ENCODE measurements at regions not wholly inside any gene's neighbourhood (a gene's known extent, or its start where the extent isn't known, plus 50 kb on each side); places are given as distances from the start of the nearest gene placed in this dataset.

GRCh38 chr16:17757808-17758207, 287.0 kb upstream of the XYLT1 start:
- no peaks in the 10 kb centered on the region for H3K4me1 ChIP-seq
- intact Hi-C loops (cut with DNase I; ENCODE audit: low total_unique reads): no loop called here
- H3K27me3 ChIP-seq (replicated peaks in 1 of 7): no peaks in the 10 kb centered on the region
- H3K36me3 ChIP-seq: no peaks in the 10 kb centered on the region
- no peak overlapping the region for H3K4me3 ChIP-seq
- peaks cover 0 to 8% (median 0%) of the 10 kb centered on the region in 8 donors for H3K9me3 ChIP-seq
- 73 to 84% (median 80%) methylated on average over 4 of the region's 4 CpGs for WGBS, 5 donors
- DNase-seq: no peak
- no peak overlapping the region for H3K27ac ChIP-seq
- TF ChIP-seq CTCF (IDR thresholded peaks at IDR 0.05 in 8 of 11, conservative IDR thresholded peaks at IDR 0.05 in 3 of 11) (no peak), POLR2AphosphoS5 (IDR thresholded peaks at IDR 0.05) (no peak), POLR2A (IDR thresholded peaks at IDR 0.05) (no peak)

- H3K27me3 ChIP-seq (replicated peaks in 1 of 7): no peaks in the 10 kb centered on the region
- H3K36me3 ChIP-seq: no peaks in the 10 kb centered on the region
- intact Hi-C loops (cut with DNase I; ENCODE audit: low total_unique reads): no loop called here
- no peak overlapping the region for H3K4me3 ChIP-seq
- H3K4me1 ChIP-seq: no peaks in the 10 kb centered on the region
- WGBS, 5 donors: 75 to 94% (median 91%) methylated on average over 1 of the region's 1 CpG
- no peak for DNase-seq
- TF ChIP-seq POLR2AphosphoS5 (IDR thresholded peaks at IDR 0.05) (no peak), CTCF (IDR thresholded peaks at IDR 0.05 in 8 of 11, conservative IDR thresholded peaks at IDR 0.05 in 3 of 11) (no peak), POLR2A (IDR thresholded peaks at IDR 0.05) (no peak)
- H3K27ac ChIP-seq: no peak overlapping the region
- H3K9me3 ChIP-seq: peaks cover 0 to 8% (median 0%) of the 10 kb centered on the region in 8 donors
Measured at GRCh38 chr16:17755158-17755557, 284.4 kb upstream of the XYLT1 start.

- DNase-seq: no peak
- peaks cover 0 to 14% (median 2%) of the 10 kb centered on the region in 8 donors for H3K9me3 ChIP-seq
- no peak overlapping the region for H3K27ac ChIP-seq
- no peak overlapping the region for H3K4me3 ChIP-seq
- H3K27me3 ChIP-seq (replicated peaks in 1 of 7): no peaks in the 10 kb centered on the region
- H3K4me1 ChIP-seq: no peaks in the 10 kb centered on the region
- intact Hi-C loops (cut with DNase I; ENCODE audit: low total_unique reads): no loop called here
- WGBS, 5 donors: 80 to 88% (median 82%) methylated on average over 6 of the region's 6 CpGs
- TF ChIP-seq POLR2A (IDR thresholded peaks at IDR 0.05): no peak
- no peak for TF ChIP-seq CTCF (IDR thresholded peaks at IDR 0.05 in 8 of 11, conservative IDR thresholded peaks at IDR 0.05 in 3 of 11)
- no peak for TF ChIP-seq POLR2AphosphoS5 (IDR thresholded peaks at IDR 0.05)
- no peaks in the 10 kb centered on the region for H3K36me3 ChIP-seq
Measured at GRCh38 chr16:17753434-17753833, 282.7 kb upstream of the XYLT1 start.

GRCh38 chr16:17749706-17750105, 278.9 kb upstream of the XYLT1 start:
- no peak for DNase-seq
- H3K27ac ChIP-seq: no peak overlapping the region
- no peak overlapping the region for H3K4me3 ChIP-seq
- H3K4me1 ChIP-seq: no peaks in the 10 kb centered on the region
- peaks cover 0 to 10% (median 0%) of the 10 kb centered on the region in 8 donors for H3K9me3 ChIP-seq
- WGBS, 5 donors: 93 to 98% (median 97%) methylated on average over 1 of the region's 1 CpG
- H3K27me3 ChIP-seq (replicated peaks in 1 of 7): peaks cover 0 to 12% (median 0%) of the 10 kb centered on the region in 7 donors
- H3K36me3 ChIP-seq: no peaks in the 10 kb centered on the region
- intact Hi-C loops (cut with DNase I; ENCODE audit: low total_unique reads): no loop called here
- no peak for TF ChIP-seq CTCF (IDR thresholded peaks at IDR 0.05 in 8 of 11, conservative IDR thresholded peaks at IDR 0.05 in 3 of 11)
- TF ChIP-seq POLR2A (IDR thresholded peaks at IDR 0.05): no peak
- no peak for TF ChIP-seq POLR2AphosphoS5 (IDR thresholded peaks at IDR 0.05)
